GM06990 (cell line): ENCODE measurements at regions not wholly inside any gene's neighbourhood (a gene's known extent, or its start where the extent isn't known, plus 50 kb on each side); places are given as distances from the start of the nearest gene placed in this dataset.

Experiments
- DNase-seq: peaks from one replicate; pipeline ENCODE4 v3.0.0-alpha.2; 2011; ENCODE audit not compliant: insufficient read length; ENCODE audit errors: extremely low read depth
- H3K27me3 ChIP-seq: replicated peaks from 2 replicates; pipeline ENCODE4 v1.6.0; 2011; ENCODE audit warnings: low read length; ENCODE audit not compliant: control insufficient read depth, insufficient read depth
- H3K36me3 ChIP-seq: 2 replicates; pipeline ENCODE4 v1.5.1; 2011; ENCODE audit warnings: low read length; ENCODE audit not compliant: control insufficient read depth, insufficient read depth
- H3K4me3 ChIP-seq: replicated peaks from 2 replicates; pipeline ENCODE4 v1.5.1; 2011; ENCODE audit warnings: low read depth, mild to moderate bottlenecking, control low read depth, low read length
- TF ChIP-seq, protein P1 (sequence below): IDR thresholded peaks from 2 replicates; pipeline ENCODE4 v1.5.1; 2011; ENCODE audit warnings: low read length, control low read depth, mild to moderate bottlenecking, inconsistent platforms; ENCODE audit not compliant: insufficient read depth, poor library complexity, severe bottlenecking

- no peak for DNase-seq
- H3K4me3 ChIP-seq: no peak overlapping the region
- TF ChIP-seq, protein P1, sequence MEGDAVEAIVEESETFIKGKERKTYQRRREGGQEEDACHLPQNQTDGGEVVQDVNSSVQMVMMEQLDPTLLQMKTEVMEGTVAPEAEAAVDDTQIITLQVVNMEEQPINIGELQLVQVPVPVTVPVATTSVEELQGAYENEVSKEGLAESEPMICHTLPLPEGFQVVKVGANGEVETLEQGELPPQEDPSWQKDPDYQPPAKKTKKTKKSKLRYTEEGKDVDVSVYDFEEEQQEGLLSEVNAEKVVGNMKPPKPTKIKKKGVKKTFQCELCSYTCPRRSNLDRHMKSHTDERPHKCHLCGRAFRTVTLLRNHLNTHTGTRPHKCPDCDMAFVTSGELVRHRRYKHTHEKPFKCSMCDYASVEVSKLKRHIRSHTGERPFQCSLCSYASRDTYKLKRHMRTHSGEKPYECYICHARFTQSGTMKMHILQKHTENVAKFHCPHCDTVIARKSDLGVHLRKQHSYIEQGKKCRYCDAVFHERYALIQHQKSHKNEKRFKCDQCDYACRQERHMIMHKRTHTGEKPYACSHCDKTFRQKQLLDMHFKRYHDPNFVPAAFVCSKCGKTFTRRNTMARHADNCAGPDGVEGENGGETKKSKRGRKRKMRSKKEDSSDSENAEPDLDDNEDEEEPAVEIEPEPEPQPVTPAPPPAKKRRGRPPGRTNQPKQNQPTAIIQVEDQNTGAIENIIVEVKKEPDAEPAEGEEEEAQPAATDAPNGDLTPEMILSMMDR: peak; percentile 28
- no peaks in the 10 kb centered on the region for H3K27me3 ChIP-seq
- no peaks in the 10 kb centered on the region for H3K36me3 ChIP-seq
Observed at GRCh38 chr2:9110893-9111569, 95.6 kb upstream of the ASAP2 start.

DNA sequence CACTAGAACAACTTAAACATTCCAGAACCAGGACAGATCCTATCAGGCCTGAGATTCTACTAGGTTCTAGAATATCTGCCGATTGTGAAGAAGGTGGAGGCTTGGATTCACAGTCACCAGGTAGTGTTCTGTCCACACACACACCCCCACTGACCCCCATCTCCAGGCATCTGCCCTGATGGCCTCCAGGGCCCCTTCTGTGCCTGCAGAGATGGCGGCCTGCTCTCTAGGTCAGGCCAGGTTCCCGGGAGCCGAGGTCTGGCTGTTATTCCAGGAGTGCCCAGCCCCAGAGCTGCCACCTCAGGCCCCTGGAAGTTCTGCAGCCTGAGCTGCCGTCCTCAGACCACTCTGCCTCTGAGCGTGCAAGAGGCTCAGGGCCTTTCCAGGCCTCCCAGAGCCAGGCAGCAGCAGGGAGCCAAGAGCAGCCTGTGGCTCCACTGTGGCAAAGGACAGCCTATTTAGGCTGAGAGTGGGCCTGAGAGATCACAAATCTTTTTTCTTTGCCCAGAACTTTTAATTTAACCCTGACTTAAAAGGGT is 96.2 kb upstream of the ASAP2 start:
- TF ChIP-seq, protein P1: no peak
- Histone ChIP-seq H3K36me3 (no peaks in the 10 kb centered on the region), H3K4me3 (no peak overlapping the region), H3K27me3 (no peaks in the 10 kb centered on the region)
- DNase-seq: no peak

DNA sequence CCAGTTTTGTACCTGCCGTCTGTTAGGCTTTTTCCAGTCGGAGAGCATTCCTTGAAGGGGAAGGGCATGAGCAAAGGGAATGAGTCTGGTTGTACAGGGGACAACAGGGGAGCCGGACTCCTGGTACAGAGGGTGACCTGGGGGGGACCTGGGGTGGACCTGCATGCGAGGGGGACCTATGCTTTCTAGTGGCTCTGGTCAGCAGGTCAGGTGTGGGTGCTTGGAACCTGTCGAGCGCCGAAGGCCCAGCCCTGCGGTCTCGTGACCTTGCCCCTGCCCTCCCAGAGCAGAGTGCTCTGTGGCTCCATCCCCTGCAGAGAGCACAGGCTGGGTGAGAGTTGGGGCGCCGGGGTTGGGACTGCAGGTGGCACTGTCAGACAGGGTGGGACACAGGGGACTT is 96.7 kb upstream of the ASAP2 start:
- Histone ChIP-seq H3K27me3 (no peaks in the 10 kb centered on the region), H3K4me3 (no peak overlapping the region), H3K36me3 (no peaks in the 10 kb centered on the region)
- no peak for DNase-seq
- TF ChIP-seq, protein P1: no peak

DNA sequence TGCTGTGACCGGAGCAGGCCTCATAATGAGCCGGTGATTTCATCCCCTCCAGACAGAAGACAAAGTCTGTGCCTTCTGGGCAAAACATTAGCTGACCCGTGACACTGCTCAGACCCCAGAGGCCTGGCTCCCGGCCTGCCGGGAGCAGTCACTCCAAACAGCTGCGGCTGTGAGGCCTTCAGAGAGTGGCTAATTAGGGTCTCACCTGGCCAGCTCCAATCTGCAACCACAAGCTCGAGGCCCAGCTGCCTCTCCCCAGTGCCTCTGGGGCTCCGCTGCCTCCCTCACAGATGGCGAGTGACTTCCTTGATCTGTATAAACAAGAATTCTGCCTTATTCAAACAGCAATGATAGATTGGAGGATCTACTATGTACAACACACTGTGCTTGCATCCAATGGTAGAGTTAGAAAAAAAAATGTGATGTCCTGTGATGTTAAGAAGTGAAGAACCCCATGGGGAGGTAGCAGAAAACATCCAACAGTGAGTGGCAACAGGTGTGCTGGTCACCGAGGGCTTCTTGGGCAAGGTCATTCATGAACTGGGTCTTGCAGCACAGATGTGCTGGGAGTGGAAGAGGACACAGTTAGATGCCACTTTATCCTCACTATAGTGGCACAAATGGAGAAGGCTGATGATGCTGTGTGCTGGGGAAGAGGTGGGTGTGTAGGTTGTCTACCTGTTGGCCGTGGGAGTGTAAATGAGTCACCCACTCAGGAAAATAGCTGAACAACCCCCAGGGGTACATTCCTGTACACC is 98.2 kb upstream of the ASAP2 start:
- DNase-seq: no peak
- no peaks in the 10 kb centered on the region for H3K36me3 ChIP-seq
- no peaks in the 10 kb centered on the region for H3K27me3 ChIP-seq
- no peak overlapping the region for H3K4me3 ChIP-seq
- TF ChIP-seq, protein P1: no peak

GRCh38 chr2:9107168-9108025 is 99.2 kb upstream of the ASAP2 start:
- H3K27me3 ChIP-seq: no peaks in the 10 kb centered on the region
- no peak for DNase-seq
- H3K4me3 ChIP-seq: no peak overlapping the region
- TF ChIP-seq, protein P1: no peak
- no peaks in the 10 kb centered on the region for H3K36me3 ChIP-seq
